SK-N-MC (cell line): ENCODE measurements at regions not wholly inside any gene's neighbourhood (a gene's known extent, or its start where the extent isn't known, plus 50 kb on each side); places are given as distances from the start of the nearest gene placed in this dataset.

ENCODE experiments used
- DNase-seq: peaks from one replicate; pipeline ENCODE4 v3.0.0-alpha.2; 2011; ENCODE audit warnings: low read depth, low spot score
- H3K27ac ChIP-seq: fragments of 200-600 bp; sonication (generic); 2 replicates; pipeline ENCODE4 v1.5.1; 2016; ENCODE audit warnings: mixed run types
- H3K36me3 ChIP-seq: fragments of 200-600 bp; sonication (generic); 2 replicates; pipeline ENCODE4 v1.6.1; 2017; ENCODE audit warnings: antibody characterized with exemption, low read length, mixed read lengths; ENCODE audit not compliant: insufficient read depth
- H3K4me3 ChIP-seq: fragments of 200-600 bp; sonication (generic); 2 replicates; pipeline ENCODE4 v1.5.1; 2016
- H3K9ac ChIP-seq: fragments of 200-600 bp; sonication (generic); 2 replicates; pipeline ENCODE4 v1.8.0; 2017; ENCODE audit warnings: mixed run types, mixed read lengths; ENCODE audit not compliant: insufficient read length
- H3K9me3 ChIP-seq: fragments of 200-600 bp; sonication (generic); 2 replicates; pipeline ENCODE4 v1.6.1; 2017; ENCODE audit warnings: low read depth, mild to moderate bottlenecking, antibody characterized with exemption, low read length, moderate library complexity, mixed read lengths
- EZH2 ChIP-seq: fragments of 200-600 bp; sonication (generic); IDR thresholded peaks from one replicate; pipeline ENCODE4 v1.6.1; 2017; ENCODE audit warnings: antibody characterized with exemption
- FOXP2 ChIP-seq: optimal IDR thresholded peaks from 2 replicates; pipeline ENCODE3; 2011; ENCODE audit warnings: mild to moderate bottlenecking, moderate library complexity; ENCODE audit not compliant: insufficient read depth; ENCODE audit errors: extremely low read length, control extremely low read depth
- POLR2AphosphoS5 ChIP-seq: IDR thresholded peaks from 2 replicates; pipeline ENCODE4 v1.6.1; 2012; ENCODE audit warnings: mild to moderate bottlenecking, low read depth, low read length, borderline replicate concordance

DNA sequence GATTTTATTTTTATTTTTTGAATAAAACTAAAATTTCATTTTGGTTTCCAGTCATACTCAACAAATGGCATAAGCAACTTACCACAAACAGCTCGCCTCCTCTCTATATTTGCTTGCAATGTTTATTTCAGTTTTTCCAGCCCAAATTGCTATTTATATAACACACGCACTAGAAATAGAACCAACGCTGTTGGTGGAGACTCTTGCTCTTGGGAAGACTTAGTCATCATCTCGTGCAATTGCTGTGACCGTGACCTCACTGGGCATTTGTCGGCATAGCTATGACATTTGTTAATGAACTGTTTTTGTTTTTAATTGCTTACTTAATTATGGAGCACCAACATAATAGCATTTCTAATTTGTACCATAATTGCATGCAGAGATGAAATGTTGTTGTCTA is 153.1 kb upstream of the OTX2 start:
- Histone ChIP-seq H3K4me3 (no peak overlapping the region), H3K9ac (no peak overlapping the region), H3K9me3 (no peaks in the 10 kb centered on the region), H3K36me3 (no peaks in the 10 kb centered on the region), H3K27ac (no peak overlapping the region)
- TF ChIP-seq POLR2AphosphoS5: no peak
- TF ChIP-seq EZH2: no peak
- no peak for TF ChIP-seq FOXP2
- no peak for DNase-seq

DNA sequence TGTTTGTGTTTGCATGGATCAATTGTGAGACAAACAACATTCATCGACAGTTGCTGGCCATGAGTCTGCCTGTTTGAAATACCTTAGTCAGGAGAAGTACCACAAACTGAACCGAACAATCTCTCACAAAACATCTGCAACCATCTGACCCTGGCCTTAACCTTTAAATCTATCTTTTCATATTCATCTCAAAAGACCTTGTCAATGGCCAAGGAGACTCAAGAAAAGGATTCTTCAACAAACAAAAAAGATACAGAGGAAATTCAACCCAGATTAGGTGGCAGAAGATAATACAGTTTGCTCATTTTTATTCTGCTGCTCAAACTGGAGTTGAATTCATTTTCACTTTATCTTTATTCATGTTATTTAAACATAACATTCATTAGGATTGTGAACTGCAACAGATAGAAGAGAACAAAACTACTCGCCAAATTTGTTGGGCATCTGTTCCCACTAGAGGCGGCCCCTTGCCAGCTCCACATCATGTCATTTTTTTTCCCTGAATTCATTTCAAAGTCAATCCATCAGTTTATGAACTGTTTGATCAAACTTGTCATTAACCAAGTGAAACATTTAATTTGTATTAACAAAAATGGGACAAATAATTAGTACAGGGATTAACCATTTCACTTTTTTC is 152.3 kb upstream of the OTX2 start:
- DNase-seq: no peak

GRCh38 chr14:56959869-56960268 is 149.6 kb upstream of the OTX2 start:
- no peak overlapping the region for H3K27ac ChIP-seq
- DNase-seq: no peak
- no peak for TF ChIP-seq POLR2AphosphoS5
- TF ChIP-seq EZH2: no peak
- TF ChIP-seq FOXP2: no peak

More for the DNA sequence above, 152.3 kb upstream of the OTX2 start:
- no peaks in the 10 kb centered on the region for H3K9me3 ChIP-seq
- H3K27ac ChIP-seq: no peak overlapping the region
- no peak overlapping the region for H3K4me3 ChIP-seq
- TF ChIP-seq EZH2 (no peak), FOXP2 (no peak), POLR2AphosphoS5 (no peak)
- no peak overlapping the region for H3K9ac ChIP-seq
- no peaks in the 10 kb centered on the region for H3K36me3 ChIP-seq

GRCh38 chr14:56959121-56959520 is 148.8 kb upstream of the OTX2 start:
- Histone ChIP-seq H3K9ac (no peak overlapping the region), H3K36me3 (no peaks in the 10 kb centered on the region), H3K9me3 (no peaks in the 10 kb centered on the region), H3K4me3 (no peak overlapping the region), H3K27ac (no peak overlapping the region)
- TF ChIP-seq FOXP2: no peak
- TF ChIP-seq EZH2: no peak
- TF ChIP-seq POLR2AphosphoS5: no peak
- no peak for DNase-seq

More at GRCh38 chr14:56959869-56960268, 149.6 kb upstream of the OTX2 start:
- Histone ChIP-seq H3K4me3 (no peak overlapping the region), H3K9me3 (no peaks in the 10 kb centered on the region), H3K36me3 (no peaks in the 10 kb centered on the region), H3K9ac (no peak overlapping the region)

DNA sequence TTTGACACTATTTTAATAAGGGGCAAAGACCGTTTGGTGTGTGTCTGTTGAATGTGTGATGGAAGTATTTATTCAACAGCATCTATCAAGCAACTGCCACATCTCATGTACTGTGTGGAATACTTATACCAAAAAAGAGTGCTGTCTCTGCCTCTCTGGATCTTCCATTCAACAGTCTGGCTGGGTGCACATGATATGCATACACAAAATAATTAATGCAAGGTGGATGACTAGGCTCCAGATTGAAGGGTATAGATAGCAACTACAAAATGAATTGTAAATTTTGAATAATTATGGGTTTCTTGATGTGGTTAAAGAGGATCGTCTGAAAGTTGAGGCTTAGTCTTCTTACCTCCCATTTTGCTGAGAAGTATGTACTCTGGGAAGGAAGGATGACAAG is 145.9 kb upstream of the OTX2 start:
- Histone ChIP-seq H3K4me3 (no peak overlapping the region), H3K27ac (no peak overlapping the region), H3K9me3 (no peaks in the 10 kb centered on the region), H3K9ac (no peak overlapping the region), H3K36me3 (no peaks in the 10 kb centered on the region)
- DNase-seq: no peak
- TF ChIP-seq POLR2AphosphoS5 (no peak), EZH2 (no peak), FOXP2 (no peak)

DNA sequence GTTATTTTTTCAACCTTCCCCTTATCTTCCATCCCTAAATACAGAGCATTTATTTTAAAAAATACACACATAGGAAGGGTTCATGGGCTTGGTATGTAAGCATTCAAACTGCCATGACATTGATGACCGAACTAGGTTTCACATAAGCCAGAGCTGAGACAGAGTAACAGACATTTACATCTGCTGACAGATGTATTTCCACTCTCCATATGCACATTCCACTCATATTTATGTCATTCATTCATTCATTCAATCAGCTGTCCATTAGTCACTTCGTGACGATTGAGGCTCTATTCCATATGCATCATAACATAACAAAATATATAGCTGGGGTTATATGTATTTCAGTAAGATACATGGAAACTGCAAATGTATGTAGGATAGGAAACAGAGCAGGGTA is 145.5 kb upstream of the OTX2 start:
- Histone ChIP-seq H3K4me3 (no peak overlapping the region), H3K9me3 (no peaks in the 10 kb centered on the region), H3K27ac (no peak overlapping the region), H3K9ac (no peak overlapping the region), H3K36me3 (no peaks in the 10 kb centered on the region)
- no peak for DNase-seq
- TF ChIP-seq EZH2: no peak
- no peak for TF ChIP-seq FOXP2
- TF ChIP-seq POLR2AphosphoS5: no peak

- H3K9me3 ChIP-seq: no peaks in the 10 kb centered on the region
- peak; percentile 39 for DNase-seq
- H3K36me3 ChIP-seq: no peaks in the 10 kb centered on the region
- H3K9ac ChIP-seq: no peak overlapping the region
- H3K27ac ChIP-seq: no peak overlapping the region; the same call in 1 of the 2 replicates
- peak overlapping the region; percentile 16; the same call in 1 of the 2 replicates for H3K4me3 ChIP-seq
- no peak for TF ChIP-seq POLR2AphosphoS5
- no peak for TF ChIP-seq EZH2
- TF ChIP-seq FOXP2: no peak
Observed at GRCh38 chr14:56953884-56954283, 143.6 kb upstream of the OTX2 start.

DNA sequence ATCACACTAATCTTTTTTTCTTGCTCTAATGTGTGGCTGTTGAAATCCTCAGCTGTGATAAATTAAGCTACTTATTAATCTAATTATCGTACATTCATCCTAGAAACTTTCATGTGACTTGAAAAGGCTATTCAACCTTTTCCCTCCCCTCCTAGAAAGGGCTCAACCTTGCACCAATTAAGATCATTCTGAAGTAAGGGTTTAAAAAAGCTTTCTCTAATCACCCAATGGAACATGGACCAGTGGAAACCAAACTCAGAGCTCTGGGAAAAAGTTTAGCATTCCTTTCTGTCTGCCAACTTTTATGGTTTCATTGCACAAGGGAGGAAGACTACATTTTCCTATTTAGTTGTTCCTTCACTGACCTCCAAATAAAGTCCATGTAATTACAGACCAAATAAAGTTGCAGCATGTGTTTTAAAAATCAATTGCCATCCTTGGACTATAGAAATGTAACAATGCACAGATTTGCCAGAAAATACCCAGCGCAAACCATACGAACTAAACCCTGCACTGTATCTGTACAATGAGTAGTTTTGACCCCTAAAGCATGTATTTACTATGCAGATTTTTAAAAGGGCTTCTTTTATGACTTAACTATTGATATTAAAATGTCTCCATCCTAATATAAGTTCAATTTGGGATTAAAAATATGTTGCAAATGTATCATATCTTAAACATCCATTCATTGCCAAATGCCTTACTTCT is 142.6 kb upstream of the OTX2 start:
- Histone ChIP-seq H3K4me3 (no peak overlapping the region), H3K9me3 (no peaks in the 10 kb centered on the region), H3K27ac (no peak overlapping the region), H3K9ac (no peak overlapping the region), H3K36me3 (no peaks in the 10 kb centered on the region)
- no peak for DNase-seq
- TF ChIP-seq FOXP2 (no peak), POLR2AphosphoS5 (no peak), EZH2 (no peak)

GRCh38 chr14:56949828-56950227 is 139.5 kb upstream of the OTX2 start:
- no peak overlapping the region for H3K27ac ChIP-seq
- no peak for TF ChIP-seq POLR2AphosphoS5
- no peak for TF ChIP-seq EZH2
- TF ChIP-seq FOXP2: no peak
- H3K9me3 ChIP-seq: no peaks in the 10 kb centered on the region
- H3K4me3 ChIP-seq: no peak overlapping the region
- no peaks in the 10 kb centered on the region for H3K36me3 ChIP-seq
- no peak for DNase-seq
- H3K9ac ChIP-seq: no peak overlapping the region
